Stimulated activated CD4-positive, alpha-beta T cell treated with anti-CD3 and anti-CD28 coated beads, Interleukin-2, amount 100 ng/mL, for 4 hours (primary cell): ENCODE measurements at regions not wholly inside any gene's neighbourhood (a gene's known extent, or its start where the extent isn't known, plus 50 kb on each side); places are given as distances from the start of the nearest gene placed in this dataset.

Experiments
- DNase-seq: peaks from one replicate; pipeline ENCODE4 v3.0.0-alpha.2; 2020; ENCODE audit warnings: low read depth

DNA sequence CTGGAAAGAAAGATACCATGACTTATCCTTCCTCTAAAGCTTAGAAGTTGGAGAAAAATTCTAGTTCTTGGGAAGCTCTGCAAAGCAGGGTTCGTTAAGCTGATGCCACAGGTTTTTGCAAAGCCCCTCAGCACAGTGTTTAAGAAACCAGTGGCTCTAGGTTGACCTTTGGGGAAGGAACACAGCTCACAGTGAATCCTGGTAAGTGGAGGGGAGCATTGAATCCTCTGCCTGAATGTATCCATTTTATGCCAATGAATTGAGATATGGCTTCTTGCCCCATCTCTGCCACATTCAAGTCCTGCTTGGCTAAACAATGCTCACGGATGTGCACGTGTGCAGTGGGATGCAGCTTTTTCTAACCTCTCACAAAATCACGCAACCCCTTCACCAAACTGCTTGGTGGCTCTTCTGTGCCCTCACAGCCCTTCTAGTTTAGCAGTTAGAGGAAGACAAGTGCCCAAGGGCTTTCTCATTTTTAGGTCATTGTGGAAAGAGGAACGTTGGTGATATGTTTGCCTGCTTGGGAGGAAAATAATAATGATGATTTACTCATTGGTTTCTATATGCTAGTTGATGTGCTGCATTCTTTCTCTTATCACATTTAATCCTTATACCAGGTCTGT is 111.3 kb downstream of the DAD1 start:
- no peak for DNase-seq

DNA sequence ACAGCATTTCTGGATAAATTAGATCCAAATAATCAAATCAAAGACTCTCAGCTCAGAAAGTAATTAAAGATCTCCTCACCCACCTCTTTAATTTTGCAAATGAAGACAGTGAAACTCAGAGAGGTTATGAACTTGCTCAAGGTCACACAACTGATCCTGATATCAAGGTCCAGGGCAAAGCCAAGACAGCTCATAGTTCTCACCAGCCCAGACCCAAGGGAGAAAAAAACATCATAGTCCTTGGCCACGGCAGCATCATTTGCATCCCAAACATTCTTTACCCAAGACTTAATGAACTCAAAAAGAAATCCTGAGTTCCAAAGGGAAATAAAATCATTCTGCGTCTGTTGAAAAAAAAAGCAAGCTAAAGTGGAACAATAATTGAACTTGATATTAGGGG is 112.1 kb downstream of the DAD1 start:
- DNase-seq, result no peak

DNA sequence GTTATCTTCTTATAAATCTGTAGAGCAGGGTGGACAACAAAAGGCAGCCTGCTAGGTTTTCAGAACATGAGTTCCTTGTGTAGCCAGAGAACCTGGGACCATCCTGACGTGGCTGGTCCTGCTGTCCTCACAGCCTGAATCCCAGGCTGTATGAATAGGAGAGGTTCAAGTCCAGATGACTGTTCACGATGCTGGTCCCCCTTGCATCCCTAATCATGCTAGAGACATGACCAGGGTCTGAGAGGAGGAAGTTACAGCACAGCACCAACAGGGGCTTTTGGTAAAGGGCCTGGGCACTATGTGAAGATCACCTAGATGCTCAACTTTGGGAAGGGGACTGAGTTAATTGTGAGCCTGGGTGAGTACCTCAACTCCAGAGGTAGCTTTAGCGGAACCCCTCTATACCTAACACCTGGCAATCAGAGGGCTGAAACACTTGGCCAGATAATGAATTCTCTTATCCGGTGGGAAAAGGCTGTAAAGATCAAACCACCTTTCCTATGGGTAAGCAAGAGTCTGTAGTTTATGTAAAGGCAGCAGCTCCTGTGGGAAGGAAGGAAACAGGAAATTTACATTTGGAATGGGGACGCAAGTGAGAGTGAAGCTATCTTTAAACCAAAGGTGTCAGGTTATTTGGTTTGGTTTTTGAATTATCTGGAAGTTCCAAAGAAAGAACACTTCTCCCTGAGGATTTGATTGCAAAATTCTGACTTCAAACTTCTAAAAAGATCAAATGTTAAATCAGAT is 112.8 kb downstream of the DAD1 start:
- DNase-seq, result no peak

DNA sequence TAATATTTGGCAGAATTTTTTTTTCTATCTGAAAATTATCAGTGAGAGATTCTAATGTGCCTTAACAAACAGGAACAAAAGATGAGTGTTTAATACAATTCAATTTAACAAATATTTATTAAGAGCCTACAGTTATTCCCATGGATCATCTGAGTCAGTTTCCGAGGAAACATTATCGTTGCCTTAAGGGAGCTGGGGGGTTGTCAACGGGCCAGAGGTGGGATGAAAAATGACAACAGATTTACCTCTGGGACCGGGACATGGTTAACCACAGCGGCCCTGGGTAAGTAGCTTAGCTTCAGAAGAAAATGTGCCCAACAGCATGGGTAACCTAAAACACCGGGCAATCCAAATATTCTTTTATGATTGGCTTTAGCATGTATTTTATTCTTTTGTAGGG is 113.6 kb downstream of the DAD1 start:
- DNase-seq, result no peak

DNA sequence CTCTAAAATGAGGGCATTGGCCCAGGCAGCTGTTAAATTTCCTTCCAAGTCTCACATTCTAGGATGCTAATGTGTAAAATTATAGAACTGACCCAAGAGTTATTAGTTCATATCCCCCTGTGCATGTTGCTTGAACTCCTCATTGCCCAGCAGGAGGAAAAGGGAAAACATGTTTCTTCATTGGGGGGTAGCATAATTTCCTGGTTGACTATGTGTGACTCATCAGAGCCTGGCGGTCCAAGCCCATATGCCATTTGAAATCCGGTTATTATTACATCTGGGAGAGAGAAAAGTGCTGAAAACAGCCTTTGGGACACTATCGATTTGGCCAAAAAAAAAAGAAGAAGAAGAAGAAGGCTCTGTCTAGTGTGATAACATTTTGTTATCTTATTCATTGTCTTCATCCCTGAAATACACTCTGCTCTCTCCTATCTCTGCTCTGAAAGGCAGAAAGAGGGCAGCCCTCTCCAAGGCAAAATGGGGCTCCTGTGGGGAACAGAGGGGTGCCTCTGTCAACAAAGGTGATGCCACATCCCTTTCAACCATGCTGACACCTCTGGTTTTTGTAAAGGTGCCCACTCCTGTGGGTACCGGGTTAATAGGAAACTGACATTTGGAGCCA is 114.2 kb downstream of the DAD1 start:
- DNase-seq, result no peak

DNA sequence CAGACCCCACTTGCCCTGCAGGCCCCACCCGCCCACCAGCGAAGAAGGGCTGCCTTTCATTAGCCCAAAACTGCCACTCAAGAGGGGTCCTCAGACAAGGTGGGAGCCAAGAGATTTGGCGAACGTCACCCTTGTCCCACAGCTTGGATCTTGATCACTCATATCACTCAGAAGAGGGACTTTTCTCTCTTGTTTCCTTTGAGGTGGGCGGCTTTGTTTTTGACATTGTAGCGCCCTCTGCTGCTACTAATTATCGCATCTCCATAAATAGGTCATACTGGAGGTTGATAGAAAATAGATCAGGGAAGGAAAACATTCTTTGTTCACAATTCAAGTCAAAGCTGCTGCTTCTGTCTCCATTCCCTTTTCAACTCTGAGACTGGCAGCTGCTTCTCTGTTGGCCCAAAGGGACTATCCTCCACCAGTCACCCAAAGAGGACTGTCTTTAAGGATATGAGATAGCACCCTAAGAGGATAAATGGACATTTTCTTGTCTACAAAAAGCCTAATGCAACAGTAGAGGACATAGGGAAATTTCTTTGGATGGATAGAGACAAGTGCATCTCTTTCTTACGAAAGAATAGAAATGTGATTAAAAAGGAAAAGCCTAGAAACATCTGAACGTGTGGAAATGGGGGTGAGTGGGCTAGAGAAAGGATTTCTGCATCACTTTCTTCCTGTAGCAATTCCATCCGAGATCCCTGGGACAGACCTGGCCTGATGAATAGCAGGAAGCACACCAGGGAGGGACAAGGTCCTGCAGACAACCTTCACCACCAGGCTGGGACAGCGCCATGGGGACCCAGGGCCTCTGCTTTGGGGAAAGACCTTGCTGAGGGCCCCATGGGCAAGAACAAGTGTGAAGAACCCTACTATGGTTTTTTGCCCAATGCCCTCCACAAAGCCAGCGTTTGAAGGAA is 115.8 kb downstream of the DAD1 start:
- DNase-seq, result no peak

DNA sequence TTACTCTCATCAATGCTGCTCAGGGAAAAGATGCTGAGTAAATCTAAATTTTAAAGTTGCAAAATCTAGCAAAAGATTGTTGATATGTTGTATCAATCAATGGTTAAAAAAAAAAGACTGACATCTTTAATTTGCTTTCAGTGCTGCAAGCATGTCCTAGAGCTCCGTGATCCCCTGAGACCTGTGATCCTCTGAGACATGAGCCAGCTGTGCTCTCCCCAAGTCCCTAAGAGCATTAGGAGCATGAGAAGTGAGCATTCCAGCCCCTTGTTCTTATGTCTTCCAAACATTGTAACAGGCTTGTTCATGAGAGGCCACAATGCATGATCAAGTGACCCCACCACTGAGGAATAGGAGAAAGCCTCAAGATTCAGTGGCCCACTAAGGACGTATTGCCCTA is 116.6 kb downstream of the DAD1 start:
- DNase-seq, result no peak

DNA sequence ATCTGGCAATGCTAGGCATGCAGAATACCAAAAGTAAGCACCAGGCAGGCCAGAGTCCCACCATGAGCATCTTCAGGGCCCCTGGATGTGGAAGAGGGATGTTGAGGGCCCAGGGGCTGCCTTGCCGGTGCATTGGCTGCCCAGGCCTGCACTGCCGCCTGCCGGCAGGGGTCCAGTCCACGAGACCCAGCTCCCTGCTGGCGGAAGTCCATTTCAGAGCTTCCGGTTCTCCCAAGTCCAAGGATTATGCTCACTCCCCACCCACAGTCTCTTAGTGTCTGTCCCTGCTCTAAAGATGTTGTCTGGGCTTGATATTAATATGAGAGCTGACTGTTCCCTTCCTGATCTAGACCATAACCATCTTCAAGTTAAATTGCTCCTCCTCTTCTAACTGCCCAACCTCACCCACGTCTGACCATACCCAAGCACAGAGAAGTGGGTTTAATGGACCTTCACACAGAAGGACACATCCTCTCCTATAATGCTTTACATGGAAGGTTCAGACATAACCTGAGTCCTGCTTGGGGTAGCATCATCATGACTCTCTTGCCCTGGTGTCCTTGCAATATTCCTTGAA is 117.4 kb downstream of the DAD1 start:
- DNase-seq, result no peak

DNA sequence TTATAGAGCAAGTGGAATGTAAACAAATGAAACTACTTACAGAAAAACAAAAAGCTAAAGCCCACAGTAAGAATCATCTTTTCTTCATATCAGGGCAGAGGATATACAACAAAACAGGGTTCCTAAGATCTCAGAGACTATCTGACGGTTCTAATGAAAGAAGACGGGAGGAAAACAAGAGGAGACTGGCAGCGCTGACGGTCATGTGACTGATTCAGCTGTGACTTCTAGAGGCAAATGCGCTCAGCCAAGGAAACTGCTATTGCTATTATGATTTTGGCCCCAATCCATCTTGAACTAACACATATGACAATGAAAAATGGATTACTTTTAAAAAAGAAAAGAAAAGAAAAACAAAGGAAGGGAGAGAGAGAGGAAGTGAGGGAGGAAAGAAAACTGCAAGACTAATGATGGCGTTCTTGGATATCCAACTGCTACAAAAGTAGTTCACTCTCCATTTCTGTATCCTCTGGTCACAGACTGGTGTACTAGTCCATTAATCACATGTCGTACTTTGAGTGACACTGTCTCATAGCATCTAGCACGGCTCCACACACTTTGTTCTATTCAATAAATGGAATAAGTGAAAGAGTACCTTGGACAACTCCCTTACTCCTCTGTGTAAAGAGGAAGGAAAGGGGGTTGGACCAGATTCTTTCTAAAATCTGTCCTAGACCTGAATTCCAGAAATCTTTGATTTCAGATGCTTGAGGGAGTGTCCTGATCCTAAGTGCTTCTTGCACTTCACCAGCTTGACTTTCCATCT is 119.3 kb downstream of the DAD1 start:
- DNase-seq, result no peak

DNA sequence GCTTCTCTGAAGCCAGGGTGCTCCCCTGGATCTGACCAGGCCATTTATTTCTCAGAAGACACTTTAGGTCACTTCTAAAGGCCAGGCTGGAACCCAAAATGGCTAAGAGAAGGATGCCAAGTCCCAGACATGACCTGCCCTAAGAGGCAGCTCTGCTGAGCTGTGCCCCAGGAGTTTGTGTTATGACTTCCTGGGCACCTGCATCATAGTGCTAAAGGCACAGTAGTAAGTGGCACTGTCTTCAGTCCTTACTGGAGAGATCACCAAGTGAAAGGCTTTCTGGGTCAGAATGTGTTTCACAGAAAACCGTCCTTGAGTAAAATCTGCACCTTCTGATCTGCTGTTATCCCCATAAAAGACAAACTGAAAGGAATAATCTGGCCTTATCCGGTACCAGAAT is 120.2 kb downstream of the DAD1 start:
- DNase-seq, result no peak

DNA sequence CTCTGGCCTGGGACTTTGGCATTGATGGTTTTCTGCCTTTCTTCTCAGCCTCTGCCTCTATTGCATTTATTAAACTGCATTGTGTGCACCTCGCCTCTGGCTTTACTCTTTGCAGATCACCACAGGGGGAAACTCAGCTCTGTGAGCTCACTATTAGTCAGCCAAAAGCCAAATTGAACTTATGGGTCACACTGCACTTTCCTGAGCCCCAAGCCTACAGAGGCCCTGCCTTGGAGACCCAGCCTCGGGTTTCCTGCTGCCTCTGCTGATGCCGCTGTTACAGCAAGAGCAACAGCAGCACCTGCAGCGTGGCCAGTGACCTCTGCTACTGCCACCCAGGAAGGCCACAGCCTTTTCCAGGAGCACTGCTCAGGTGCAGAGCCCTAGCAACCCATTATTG is 122.5 kb downstream of the DAD1 start:
- DNase-seq, result no peak

DNA sequence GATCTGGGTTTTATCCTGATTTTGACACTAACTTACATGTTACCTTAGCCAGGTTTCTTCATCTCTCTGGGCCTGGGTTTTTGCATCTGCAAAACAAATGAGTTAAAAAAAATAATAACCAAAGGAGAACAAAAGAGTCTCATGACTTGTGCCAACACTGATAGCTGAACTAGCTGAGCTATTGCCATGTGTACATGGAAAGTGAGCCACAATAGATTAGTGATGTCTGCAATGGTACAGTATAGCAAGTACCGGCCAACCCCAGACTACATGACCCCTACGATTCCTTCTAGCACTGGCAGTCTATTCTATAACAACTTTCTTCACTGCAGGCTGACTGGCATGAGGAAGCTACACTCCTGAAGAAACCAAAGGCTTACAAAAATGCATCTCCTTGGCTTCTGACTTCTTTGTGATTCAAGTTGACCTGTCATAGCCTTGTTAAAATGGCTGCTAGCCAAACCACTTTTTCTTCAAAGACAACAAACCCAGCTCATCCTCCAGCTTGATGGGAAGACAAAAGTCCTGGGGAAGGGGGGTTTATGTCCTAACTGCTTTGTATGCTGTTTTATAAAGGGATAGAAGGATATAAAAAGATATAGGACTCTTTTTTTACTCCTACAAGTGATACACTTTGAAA is 123.7 kb downstream of the DAD1 start:
- DNase-seq, result no peak

DNA sequence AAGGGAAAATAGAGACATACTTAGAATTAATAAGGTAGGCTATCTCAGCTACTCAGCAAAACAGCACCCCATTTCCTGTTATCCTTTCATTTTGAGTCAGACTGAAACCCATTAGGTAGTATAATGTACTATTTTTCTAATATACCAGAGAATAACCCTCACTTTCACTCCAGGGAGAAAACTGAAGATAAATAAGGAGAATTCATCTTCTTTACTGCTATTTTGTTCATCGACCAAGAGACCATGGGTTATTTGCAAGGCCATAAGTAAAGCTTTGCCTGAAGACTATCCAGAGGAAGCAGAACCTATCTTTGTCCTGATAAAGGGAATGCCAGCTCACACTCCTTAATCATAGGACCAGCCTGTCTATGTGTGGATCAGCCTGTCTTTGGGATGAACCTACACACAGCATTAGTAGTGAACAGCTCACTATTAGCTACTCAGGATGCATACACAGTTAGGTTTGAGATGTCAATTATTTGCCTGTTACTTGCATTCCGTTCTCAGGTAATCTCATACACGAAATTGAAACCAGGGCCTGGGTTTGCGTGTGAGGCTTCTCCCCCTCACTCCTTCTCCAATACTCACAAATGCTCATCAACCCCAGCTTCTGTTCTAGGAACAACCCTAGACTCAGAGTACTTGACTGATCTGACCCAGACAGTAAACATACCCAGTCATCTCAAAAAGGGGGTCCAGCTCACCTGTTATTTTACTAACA is 124.4 kb downstream of the DAD1 start:
- no peak for DNase-seq

DNA sequence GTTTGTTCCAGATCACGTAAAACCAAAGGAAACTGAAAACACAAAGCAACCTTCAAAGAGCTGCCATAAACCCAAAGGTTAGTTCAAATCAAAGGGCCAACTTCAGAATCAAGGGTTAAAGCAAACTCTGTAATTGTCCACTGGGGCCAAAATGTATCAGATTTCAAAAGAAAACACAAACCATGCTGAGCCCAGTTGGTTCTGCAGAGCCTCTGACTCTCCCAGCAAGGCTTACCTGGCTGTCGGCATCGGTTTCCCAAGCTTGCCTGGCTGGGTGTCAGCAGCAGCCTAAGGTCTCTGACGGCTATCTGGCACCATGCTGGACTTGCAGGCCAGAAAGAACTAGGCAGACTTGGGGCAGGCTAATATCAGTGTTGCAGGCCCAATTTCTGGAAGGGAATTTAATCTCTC is 125.3 kb downstream of the DAD1 start:
- DNase-seq, result no peak

DNA sequence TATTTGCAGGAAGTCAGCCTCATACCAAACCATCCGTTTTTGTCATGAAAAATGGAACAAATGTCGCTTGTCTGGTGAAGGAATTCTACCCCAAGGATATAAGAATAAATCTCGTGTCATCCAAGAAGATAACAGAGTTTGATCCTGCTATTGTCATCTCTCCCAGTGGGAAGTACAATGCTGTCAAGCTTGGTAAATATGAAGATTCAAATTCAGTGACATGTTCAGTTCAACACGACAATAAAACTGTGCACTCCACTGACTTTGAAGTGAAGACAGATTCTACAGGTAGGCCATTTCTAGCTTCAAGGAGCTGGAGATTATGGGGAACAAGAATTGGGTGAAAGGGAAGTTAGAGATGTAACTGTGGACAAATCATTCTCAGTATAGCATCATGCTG is 126.1 kb downstream of the DAD1 start:
- DNase-seq, result no peak

DNA sequence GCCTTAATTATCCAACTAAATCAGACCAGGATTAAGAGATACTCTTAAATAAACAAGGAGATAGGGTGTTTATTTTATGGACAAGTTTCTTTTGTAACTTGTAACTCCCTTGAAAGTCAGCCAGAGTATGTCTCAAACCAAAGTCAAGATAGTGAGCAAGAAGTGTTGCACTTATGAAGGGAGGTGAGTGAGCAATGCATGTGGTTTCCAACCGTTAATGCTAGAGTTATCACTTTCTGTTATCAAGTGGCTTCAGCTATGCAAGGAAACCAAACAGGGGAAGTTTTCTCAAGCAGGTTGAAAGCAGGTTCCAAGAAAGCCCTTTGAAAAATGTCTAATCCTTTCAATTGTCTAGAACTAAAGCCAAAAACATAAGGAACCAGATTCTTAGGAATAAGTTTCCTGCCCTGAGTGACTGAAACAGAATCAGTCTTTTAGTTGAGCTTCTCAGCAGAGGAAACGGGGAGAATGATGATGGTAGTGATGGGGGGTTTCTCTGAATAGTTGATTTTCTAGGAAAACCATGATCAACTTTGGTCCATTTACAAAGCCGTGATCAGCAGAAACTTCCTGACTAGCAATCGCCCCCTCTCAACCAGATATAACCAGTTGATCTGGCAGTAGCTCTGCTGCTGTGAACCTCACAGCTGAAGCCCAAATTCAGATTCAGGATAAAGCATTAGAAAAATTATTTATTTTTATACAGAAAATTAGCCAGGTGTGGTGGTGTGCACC is 128.4 kb downstream of the DAD1 start:
- DNase-seq, result no peak

DNA sequence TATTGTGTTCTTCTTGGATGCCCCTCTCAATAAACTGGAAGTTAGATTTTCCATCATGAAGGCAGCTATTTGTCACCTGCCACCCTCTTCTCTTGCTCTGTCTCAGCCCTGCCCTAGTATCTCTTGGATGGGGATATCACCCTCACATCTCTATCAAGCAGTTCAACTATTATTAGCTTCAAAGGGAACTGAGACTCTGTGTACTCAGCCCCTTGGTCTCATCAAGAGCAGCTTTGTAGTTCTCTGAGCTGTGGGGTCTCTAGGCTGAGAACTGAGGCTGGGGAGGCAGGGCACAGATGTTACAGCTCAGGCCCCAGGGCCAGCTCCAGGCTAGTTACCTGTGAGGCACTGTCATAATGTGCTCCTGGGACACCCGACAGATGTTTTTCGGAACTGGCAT is 130.3 kb downstream of the DAD1 start:
- no peak for DNase-seq

DNA sequence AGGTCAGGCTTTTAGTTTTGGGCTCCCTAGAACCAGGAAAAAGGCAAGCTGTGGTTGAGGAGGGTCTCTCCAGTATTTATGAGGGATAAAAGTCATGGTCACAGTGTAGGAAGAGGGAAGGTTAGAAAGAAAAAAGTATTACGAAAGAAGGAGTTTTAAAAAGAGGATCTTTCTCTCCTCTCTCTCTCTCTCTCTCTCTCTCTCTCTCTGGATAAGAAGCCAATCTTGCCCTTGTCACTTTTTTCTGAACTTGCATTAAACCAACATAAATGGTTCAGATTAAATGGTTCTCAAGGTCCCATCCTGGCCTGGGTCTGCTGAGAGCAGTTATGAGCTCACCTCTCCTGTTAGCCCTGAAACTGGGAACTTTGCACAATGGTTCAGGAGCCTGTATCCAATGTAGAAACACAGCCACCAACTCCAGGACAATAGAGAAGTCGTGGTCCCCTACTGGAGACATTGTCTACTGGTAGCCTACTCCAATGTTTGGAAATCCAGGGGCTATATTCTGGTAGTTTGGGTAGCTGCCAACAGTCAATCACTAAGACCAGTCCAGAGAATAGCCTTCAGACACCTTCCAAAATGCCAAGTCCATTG is 131.9 kb downstream of the DAD1 start:
- DNase-seq, result no peak

DNA sequence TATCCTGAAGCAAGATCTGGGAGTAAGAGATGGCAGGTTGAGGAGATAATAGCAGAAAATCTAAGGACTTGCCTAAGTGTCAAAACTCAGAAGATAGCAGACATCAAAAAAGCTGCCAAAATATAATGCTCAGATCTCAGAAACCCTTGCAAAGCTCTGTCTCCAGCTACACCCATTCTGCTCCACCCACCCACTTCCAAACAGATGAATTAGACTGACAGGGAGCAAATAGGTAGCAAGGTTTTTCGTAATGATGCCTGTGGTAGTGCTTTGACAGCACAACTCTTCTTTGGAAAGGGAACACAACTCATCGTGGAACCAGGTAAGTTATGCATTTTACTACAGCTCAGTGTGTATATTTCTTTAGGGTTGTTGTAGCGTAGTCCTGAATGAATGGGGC is 132.6 kb downstream of the DAD1 start:
- no peak for DNase-seq
